H9 (cell line): ENCODE measurements at regions not wholly inside any gene's neighbourhood (a gene's known extent, or its start where the extent isn't known, plus 50 kb on each side); places are given as distances from the start of the nearest gene placed in this dataset.

Experiments
- DNase-seq: peaks from one replicate; pipeline ENCODE4 v3.0.0-alpha.2; 2017
- H2AFZ ChIP-seq: one replicate; pipeline ENCODE4 v1.6.1; 2013; ENCODE audit warnings: mild to moderate bottlenecking, low read length, control low read depth, moderate library complexity
- H2AK5ac ChIP-seq: 2 replicates; pipeline ENCODE4 v1.6.1; 2013; ENCODE audit warnings: low read length, control low read depth, mixed read lengths; ENCODE audit not compliant: insufficient read length
- H2BK120ac ChIP-seq: one replicate; pipeline ENCODE4 v1.6.1; 2013; ENCODE audit warnings: low read depth, mild to moderate bottlenecking, low read length, control low read depth, inconsistent platforms; ENCODE audit not compliant: poor library complexity, severe bottlenecking
- H2BK12ac ChIP-seq: 2 replicates; pipeline ENCODE4 v1.6.1; 2013; ENCODE audit warnings: low read length, control low read depth, mixed read lengths, low read depth; ENCODE audit not compliant: insufficient read length
- H2BK15ac ChIP-seq: 2 replicates; pipeline ENCODE4 v1.6.1; 2013; ENCODE audit warnings: low read depth, low read length, control low read depth
- H2BK20ac ChIP-seq: one replicate; pipeline ENCODE4 v1.6.1; 2013; ENCODE audit warnings: low read depth, mild to moderate bottlenecking, low read length, control low read depth, inconsistent platforms; ENCODE audit not compliant: poor library complexity, severe bottlenecking
- H2BK5ac ChIP-seq: 2 replicates; pipeline ENCODE4 v1.6.1; 2013; ENCODE audit warnings: low read length, control low read depth, mixed read lengths; ENCODE audit not compliant: insufficient read length
- H3K14ac ChIP-seq: 2 replicates; pipeline ENCODE4 v1.6.1; 2013; ENCODE audit warnings: low read length, control low read depth; ENCODE audit not compliant: insufficient read depth
- H3K18ac ChIP-seq: 2 replicates; pipeline ENCODE4 v1.6.1; 2013; ENCODE audit warnings: low read depth, mild to moderate bottlenecking, mixed read lengths, low read length, control low read depth; ENCODE audit not compliant: insufficient read length
- H3K23ac ChIP-seq: 2 replicates; pipeline ENCODE4 v1.6.1; 2013; ENCODE audit warnings: low read length, control low read depth, mixed read lengths, low read depth; ENCODE audit not compliant: insufficient read length
- H3K23me2 ChIP-seq: 2 replicates; pipeline ENCODE4 v1.6.1; 2013; ENCODE audit warnings: low read depth, mild to moderate bottlenecking, mixed read lengths, low read length, control low read depth; ENCODE audit not compliant: insufficient read length, poor library complexity, severe bottlenecking
- H3K27ac ChIP-seq: 2 replicates; pipeline ENCODE4 v1.5.1; 2013; ENCODE audit warnings: low read length, control low read depth, mixed read lengths, low read depth; ENCODE audit not compliant: insufficient read length
- H3K27me3 ChIP-seq: 2 replicates; pipeline ENCODE4 v1.6.1; 2013; ENCODE audit warnings: low read length, control low read depth, inconsistent platforms; ENCODE audit not compliant: insufficient read depth
- H3K4ac ChIP-seq: 2 replicates; pipeline ENCODE4 v1.6.1; 2013; ENCODE audit warnings: low read depth, mild to moderate bottlenecking, control low read depth, inconsistent platforms, low read length, moderate library complexity
- H3K4me1 ChIP-seq: 2 replicates; pipeline ENCODE4 v1.6.1; 2013; ENCODE audit warnings: low read length, control low read depth, inconsistent platforms; ENCODE audit not compliant: insufficient read depth
- H3K4me2 ChIP-seq: 2 replicates; pipeline ENCODE4 v1.6.1; 2013; ENCODE audit warnings: low read length, control low read depth, mixed read lengths; ENCODE audit not compliant: insufficient read length, insufficient read depth
- H3K56ac ChIP-seq: 2 replicates; pipeline ENCODE4 v1.6.1; 2013; ENCODE audit warnings: low read depth, mild to moderate bottlenecking, mixed read lengths, low read length, control low read depth; ENCODE audit not compliant: insufficient read length
- H3K79me1 ChIP-seq: 2 replicates; pipeline ENCODE4 v1.6.1; 2013; ENCODE audit warnings: low read depth, mild to moderate bottlenecking, moderate library complexity, low read length, control low read depth, inconsistent platforms; ENCODE audit not compliant: insufficient read depth, poor library complexity, severe bottlenecking
- H3K79me2 ChIP-seq: 2 replicates; pipeline ENCODE4 v1.6.1; 2013; ENCODE audit warnings: low read length, control low read depth, inconsistent platforms; ENCODE audit not compliant: insufficient read depth
- H3K9ac ChIP-seq: 2 replicates; pipeline ENCODE4 v1.6.1; 2013; ENCODE audit warnings: low read length, control low read depth, mixed read lengths; ENCODE audit not compliant: insufficient read length; ENCODE audit errors: extremely low read depth
- H3K9me3 ChIP-seq: one replicate; pipeline ENCODE4 v1.6.1; 2013; ENCODE audit warnings: low read depth, low read length, inconsistent platforms; ENCODE audit not compliant: control insufficient read depth
- H3T11ph ChIP-seq: one replicate; pipeline ENCODE4 v1.6.1; 2013; ENCODE audit warnings: mild to moderate bottlenecking, low read length, control low read depth, inconsistent platforms
- H4K20me1 ChIP-seq: one replicate; pipeline ENCODE4 v1.6.1; 2013; ENCODE audit not compliant: control insufficient read depth, insufficient read length, insufficient read depth
- H4K5ac ChIP-seq: 2 replicates; pipeline ENCODE4 v1.6.1; 2013; ENCODE audit warnings: low read depth, mild to moderate bottlenecking, mixed read lengths, low read length, control low read depth; ENCODE audit not compliant: insufficient read length
- H4K8ac ChIP-seq: replicated peaks from 2 replicates; pipeline ENCODE4 v1.6.1; 2013; ENCODE audit warnings: low read length, control low read depth, mixed read lengths, low read depth; ENCODE audit not compliant: insufficient read length
- H4K91ac ChIP-seq: 2 replicates; pipeline ENCODE4 v1.6.1; 2013; ENCODE audit warnings: low read depth, mild to moderate bottlenecking, moderate library complexity, mixed read lengths, low read length, control low read depth; ENCODE audit not compliant: insufficient read length
- H3K27ac Mint-ChIP-seq, 3 experiments: 2 replicates in 2 of 3; 3 replicates in 1 of 3; pipeline ENCODE4 v1.8.0; 2020 to 2021; ENCODE audit warnings: mixed read lengths in 3 of 3, mild to moderate bottlenecking in 1 of 3, moderate library complexity in 1 of 3
- H3K27me3 Mint-ChIP-seq: 2 replicates; pipeline ENCODE4 v1.8.0; 2021; ENCODE audit warnings: low read depth, mild to moderate bottlenecking, moderate library complexity, mixed read lengths
- H3K36me3 Mint-ChIP-seq, 3 experiments: 2 replicates in 2 of 3; 3 replicates in 1 of 3; pipeline ENCODE4 v1.8.0; 2020 to 2021; ENCODE audit warnings: low read depth in 3 of 3, mixed read lengths in 3 of 3; ENCODE audit not compliant: insufficient read depth in 1 of 3
- H3K4me1 Mint-ChIP-seq, 2 experiments: 2 replicates each; pipeline ENCODE4 v1.8.0; 2020; ENCODE audit warnings: mixed read lengths in 2 of 2
- H3K4me3 Mint-ChIP-seq, 2 experiments: 2 replicates in 1 of 2; 3 replicates in 1 of 2; pipeline ENCODE4 v1.8.0; 2020 to 2021; ENCODE audit warnings: mild to moderate bottlenecking in 2 of 2, mixed read lengths in 2 of 2, moderate library complexity in 1 of 2
- H3K9me3 Mint-ChIP-seq, 2 experiments: 2 replicates in 1 of 2; 3 replicates in 1 of 2; pipeline ENCODE4 v1.8.0; 2020; ENCODE audit warnings: mild to moderate bottlenecking in 2 of 2, mixed read lengths in 2 of 2, moderate library complexity in 1 of 2
- CTCF ChIP-seq: fragments of 200-600 bp; sonication (generic); conservative IDR thresholded peaks from 3 replicates; pipeline ENCODE4 v1.8.0; 2021; ENCODE audit warnings: antibody characterized with exemption, mild to moderate bottlenecking
- WGBS: extraction: QIAGEN DNeasy Blood & Tissue Kit; methylation state at CpG from one replicate; pipeline ENCODE4 v1.1.7; 2013; ENCODE audit warnings: missing lambda C conversion rate, low lambda C conversion rate, mixed read lengths; ENCODE audit not compliant: insufficient read length; ENCODE audit errors: extremely low coverage; 5-methylcytosine and 5-hydroxymethylcytosine counted together

- H2AFZ ChIP-seq, result no peak overlapping the region
- Mint-ChIP-seq H3K9me3 (peaks cover 2 to 3% of the 10 kb centered on the region in 2 experiments; a peak in 2 of 5 replicates), H3K4me3 (no peak overlapping the region), H3K27me3 (no peaks in the 10 kb centered on the region), H3K4me1 (peaks cover 25 to 43% of the 10 kb centered on the region in 2 experiments), H3K27ac (no peak overlapping the region), H3K36me3 (peaks cover 0 to 5% (median 4%) of the 10 kb centered on the region in 3 experiments; a peak in 2 of 7 replicates)
- no peak overlapping the region for H3K18ac ChIP-seq
- no peak overlapping the region for H2BK15ac ChIP-seq
- H3K4ac ChIP-seq, result no peak overlapping the region
- H3K56ac ChIP-seq, result no peak overlapping the region
- no peak overlapping the region for H2BK120ac ChIP-seq
- no peaks in the 10 kb centered on the region for H3K79me1 ChIP-seq
- no peak overlapping the region for H4K8ac ChIP-seq
- H3T11ph ChIP-seq, result no peak overlapping the region
- TF ChIP-seq CTCF, result no peak
- no peak overlapping the region for H4K91ac ChIP-seq
- no peak overlapping the region for H4K5ac ChIP-seq
- no peaks in the 10 kb centered on the region for H4K20me1 ChIP-seq
- no peak overlapping the region for H2BK20ac ChIP-seq
- no peak overlapping the region for H3K14ac ChIP-seq
- no peak overlapping the region for H3K9ac ChIP-seq
- no peaks in the 10 kb centered on the region for H3K79me2 ChIP-seq
- no peaks in the 10 kb centered on the region for H3K23me2 ChIP-seq
- peaks cover 8% of the 10 kb centered on the region for H3K4me1 ChIP-seq
- no CpG with 5 or more reads among the region's 3 CpGs for WGBS
- H3K9me3 ChIP-seq, result no peaks in the 10 kb centered on the region
- no peak overlapping the region for H2BK12ac ChIP-seq
- no peaks in the 10 kb centered on the region for H3K27me3 ChIP-seq
- no peak for DNase-seq
- H3K23ac ChIP-seq, result no peak overlapping the region
- no peak overlapping the region for H2BK5ac ChIP-seq
- no peak overlapping the region for H3K4me2 ChIP-seq
- no peak overlapping the region for H3K27ac ChIP-seq
- no peak overlapping the region for H2AK5ac ChIP-seq
Observed at GRCh38 chr5:57842364-57843058, 359.9 kb upstream of the ACTBL2 start.
